Osteocyte (in vitro differentiated cells): ENCODE measurements at regions not wholly inside any gene's neighbourhood (a gene's known extent, or its start where the extent isn't known, plus 50 kb on each side); places are given as distances from the start of the nearest gene placed in this dataset.
"Not testable (repeated sequence)": the region's sequence is repeated elsewhere in the genome, so short reads cannot be mapped to it uniquely, and the experiment has no call there.

Experiments
- DNase-seq: peaks from one replicate; pipeline ENCODE4 v3.0.0; 2021; ENCODE audit warnings: mixed read lengths; ENCODE audit not compliant: unreplicated experiment; ENCODE audit errors: extremely low spot score
- H3K27ac Mint-ChIP-seq: one replicate; pipeline ENCODE4 v1.8.0; 2021; ENCODE audit warnings: mild to moderate bottlenecking, mixed read lengths; ENCODE audit not compliant: unreplicated experiment
- H3K27me3 Mint-ChIP-seq: one replicate; pipeline ENCODE4 v1.8.0; 2021; ENCODE audit warnings: mixed read lengths; ENCODE audit not compliant: unreplicated experiment
- H3K36me3 Mint-ChIP-seq: one replicate; pipeline ENCODE4 v1.8.0; 2021; ENCODE audit warnings: mixed read lengths; ENCODE audit not compliant: unreplicated experiment
- H3K4me1 Mint-ChIP-seq: one replicate; pipeline ENCODE4 v1.8.0; 2021; ENCODE audit warnings: mixed read lengths; ENCODE audit not compliant: unreplicated experiment
- H3K4me3 Mint-ChIP-seq: one replicate; pipeline ENCODE4 v1.8.0; 2021; ENCODE audit warnings: mild to moderate bottlenecking, moderate library complexity, mixed read lengths; ENCODE audit not compliant: unreplicated experiment
- H3K9me3 Mint-ChIP-seq: one replicate; pipeline ENCODE4 v1.8.0; 2021; ENCODE audit warnings: mixed read lengths; ENCODE audit not compliant: unreplicated experiment
- CTCF ChIP-seq: fragments of 200-600 bp; sonication (generic); IDR thresholded peaks from 2 replicates; pipeline ENCODE4 v1.5.0; 2021; ENCODE audit warnings: antibody characterized with exemption, mild to moderate bottlenecking, moderate library complexity

GRCh38 chr10:95137990-95138625 lies 55.9 kb upstream of the ACSM6 start:
- not testable (repeated sequence) for H3K36me3 Mint-ChIP-seq, H3K9me3 Mint-ChIP-seq, H3K4me3 Mint-ChIP-seq, H3K27ac Mint-ChIP-seq, H3K4me1 Mint-ChIP-seq, DNase-seq
- peaks cover 25% of the 10 kb centered on the region for H3K27me3 Mint-ChIP-seq

- no peak overlapping the region for H3K27ac Mint-ChIP-seq
- no peaks in the 10 kb centered on the region for H3K4me1 Mint-ChIP-seq
- no peak for TF ChIP-seq CTCF
- no peak overlapping the region for H3K4me3 Mint-ChIP-seq
- H3K36me3 Mint-ChIP-seq, result no peaks in the 10 kb centered on the region
- DNase-seq, result no peak
- H3K27me3 Mint-ChIP-seq, result peaks cover 25% of the 10 kb centered on the region
- no peaks in the 10 kb centered on the region for H3K9me3 Mint-ChIP-seq
These were observed 59.5 kb upstream of the ACSM6 start for GRCh38 chr10:95134490-95134889.

- Mint-ChIP-seq H3K9me3 (no peaks in the 10 kb centered on the region), H3K27me3 (peaks cover 22% of the 10 kb centered on the region), H3K4me1 (no peaks in the 10 kb centered on the region), H3K4me3 (no peak overlapping the region), H3K27ac (no peak overlapping the region), H3K36me3 (no peaks in the 10 kb centered on the region)
- DNase-seq, result no peak
- TF ChIP-seq CTCF, result no peak
These were observed 60.0 kb upstream of the ACSM6 start for GRCh38 chr10:95133997-95134396.

GRCh38 chr10:95133016-95133752 lies 60.9 kb upstream of the ACSM6 start:
- peaks cover 20% of the 10 kb centered on the region for H3K27me3 Mint-ChIP-seq

GRCh38 chr10:95130429-95130828 lies 61.1 kb upstream of the CYP2C8 start:
- not testable (repeated sequence) for H3K36me3 Mint-ChIP-seq, H3K9me3 Mint-ChIP-seq, H3K4me1 Mint-ChIP-seq, H3K27ac Mint-ChIP-seq, DNase-seq, H3K4me3 Mint-ChIP-seq
- H3K27me3 Mint-ChIP-seq, result peaks cover 17% of the 10 kb centered on the region

More at GRCh38 chr10:95133016-95133752, 60.9 kb upstream of the ACSM6 start:
- no peak overlapping the region for H3K4me3 Mint-ChIP-seq
- DNase-seq, result no peak
- H3K36me3 Mint-ChIP-seq, result no peaks in the 10 kb centered on the region
- peak; percentile 76 for TF ChIP-seq CTCF
- no peaks in the 10 kb centered on the region for H3K4me1 Mint-ChIP-seq
- no peaks in the 10 kb centered on the region for H3K9me3 Mint-ChIP-seq
- no peak overlapping the region for H3K27ac Mint-ChIP-seq

- Mint-ChIP-seq H3K4me3 (no peak overlapping the region), H3K27ac (no peak overlapping the region), H3K27me3 (peaks cover 13% of the 10 kb centered on the region), H3K36me3 (no peaks in the 10 kb centered on the region), H3K9me3 (no peaks in the 10 kb centered on the region), H3K4me1 (no peaks in the 10 kb centered on the region)
- TF ChIP-seq CTCF, result no peak
- no peak for DNase-seq
These were observed 56.3 kb upstream of the CYP2C8 start for GRCh38 chr10:95125582-95125981.
